Mesenchymal stem cell (in vitro differentiated cells and primary cell): ENCODE measurements at regions not wholly inside any gene's neighbourhood (a gene's known extent, or its start where the extent isn't known, plus 50 kb on each side); places are given as distances from the start of the nearest gene placed in this dataset.

Experiments
- DNase-seq: peaks from one replicate; pipeline ENCODE4 v3.0.0-alpha.2; 2013
- H2AFZ ChIP-seq: one replicate; pipeline ENCODE4 v1.6.1; 2013; ENCODE audit warnings: low read depth, mild to moderate bottlenecking, control low read depth, inconsistent platforms, low read length, moderate library complexity
- H2AK5ac ChIP-seq: 2 replicates; pipeline ENCODE4 v1.6.1; 2013; ENCODE audit warnings: low read length, moderate library complexity, mild to moderate bottlenecking, inconsistent platforms; ENCODE audit not compliant: severe bottlenecking
- H2BK120ac ChIP-seq: one replicate; pipeline ENCODE4 v1.6.1; 2013; ENCODE audit warnings: low read depth, mild to moderate bottlenecking, inconsistent platforms, low read length, moderate library complexity
- H2BK12ac ChIP-seq, 2 experiments: one replicate each; pipeline ENCODE4 v1.6.1; 2013; ENCODE audit warnings: inconsistent platforms in 2 of 2, low read length in 2 of 2, mild to moderate bottlenecking in 2 of 2, moderate library complexity in 2 of 2, control low read depth in 1 of 2
- H2BK15ac ChIP-seq: one replicate; pipeline ENCODE4 v1.6.1; 2013; ENCODE audit warnings: mild to moderate bottlenecking, low read depth, inconsistent platforms; ENCODE audit not compliant: poor library complexity, severe bottlenecking
- H2BK5ac ChIP-seq: 2 replicates; pipeline ENCODE4 v1.6.1; 2013; ENCODE audit warnings: low read depth, mild to moderate bottlenecking, low read length, control low read depth, inconsistent platforms; ENCODE audit not compliant: poor library complexity, severe bottlenecking
- H3K14ac ChIP-seq, 2 experiments: one replicate each; pipeline ENCODE4 v1.6.1; 2013; ENCODE audit warnings: inconsistent platforms in 2 of 2, low read length in 2 of 2, control low read depth in 1 of 2, mild to moderate bottlenecking in 1 of 2, moderate library complexity in 1 of 2
- H3K18ac ChIP-seq, 2 experiments: one replicate each; pipeline ENCODE4 v1.6.1; 2013; ENCODE audit warnings: inconsistent platforms in 2 of 2, low read length in 2 of 2, control low read depth in 1 of 2, low read depth in 1 of 2, mild to moderate bottlenecking in 1 of 2
- H3K23ac ChIP-seq, 2 experiments: one replicate each; pipeline ENCODE4 v1.6.1; 2013; ENCODE audit warnings: inconsistent platforms in 2 of 2, low read length in 2 of 2, mild to moderate bottlenecking in 2 of 2, moderate library complexity in 2 of 2, control low read depth in 1 of 2
- H3K27ac ChIP-seq: 2 replicates; pipeline ENCODE4 v1.5.1; 2013; ENCODE audit warnings: mild to moderate bottlenecking, moderate library complexity, low read length, control low read depth, inconsistent platforms; ENCODE audit not compliant: poor library complexity, severe bottlenecking
- H3K27me3 ChIP-seq, 2 experiments: 2 replicates each; pipeline versions ENCODE4 v1.6.1 to v1.7.0; 2013; ENCODE audit warnings: low read length in 2 of 2, mild to moderate bottlenecking in 2 of 2, moderate library complexity in 2 of 2, control low read depth in 1 of 2, inconsistent platforms in 1 of 2; ENCODE audit not compliant: control insufficient read depth in 1 of 2, insufficient read depth in 1 of 2
- H3K36me3 ChIP-seq, 2 experiments: 2 replicates each; pipeline versions ENCODE4 v1.6.1 to v1.7.0; 2013; ENCODE audit warnings: low read length in 2 of 2, control low read depth in 1 of 2, inconsistent platforms in 1 of 2, low read depth in 1 of 2, mild to moderate bottlenecking in 1 of 2; ENCODE audit not compliant: insufficient read depth in 2 of 2, control insufficient read depth in 1 of 2
- H3K4ac ChIP-seq, 2 experiments: one replicate each; pipeline ENCODE4 v1.6.1; 2013; ENCODE audit warnings: inconsistent platforms in 2 of 2, low read length in 2 of 2, mild to moderate bottlenecking in 2 of 2, moderate library complexity in 2 of 2, control low read depth in 1 of 2, low read depth in 1 of 2
- H3K4me1 ChIP-seq: 2 replicates; pipeline ENCODE4 v1.6.1; 2013; ENCODE audit warnings: low read depth, low read length, control low read depth; ENCODE audit not compliant: control insufficient read depth, insufficient read depth
- H3K4me2 ChIP-seq: 2 replicates; pipeline ENCODE4 v1.6.1; 2013; ENCODE audit warnings: low read length, mild to moderate bottlenecking, inconsistent platforms; ENCODE audit not compliant: poor library complexity, severe bottlenecking
- H3K4me3 ChIP-seq, 2 experiments: 2 replicates each; pipeline versions ENCODE4 v1.5.1 to v1.7.0; 2013; ENCODE audit warnings: low read length in 2 of 2, mild to moderate bottlenecking in 2 of 2, control low read depth in 1 of 2, low read depth in 1 of 2; ENCODE audit not compliant: insufficient read depth in 1 of 2
- H3K79me1 ChIP-seq: replicated peaks from 2 replicates; pipeline ENCODE4 v1.6.1; 2013; ENCODE audit warnings: mild to moderate bottlenecking, control low read depth, low read length, inconsistent platforms; ENCODE audit not compliant: poor library complexity, severe bottlenecking
- H3K9ac ChIP-seq: 2 replicates; pipeline ENCODE4 v1.7.0; 2013; ENCODE audit warnings: mild to moderate bottlenecking, low read length, moderate library complexity
- H3K9me3 ChIP-seq: 2 replicates; pipeline ENCODE4 v1.7.0; 2013; ENCODE audit warnings: mild to moderate bottlenecking, low read length; ENCODE audit not compliant: control insufficient read depth
- H4K8ac ChIP-seq: one replicate; pipeline ENCODE4 v1.6.1; 2013; ENCODE audit warnings: inconsistent platforms, mild to moderate bottlenecking, low read length, moderate library complexity
- H4K91ac ChIP-seq: one replicate; pipeline ENCODE4 v1.6.1; 2013; ENCODE audit warnings: mild to moderate bottlenecking, low read length, inconsistent platforms
- WGBS: methylation state at CpG from one replicate; pipeline ENCODE4 v1.1.7; 2013; ENCODE audit warnings: mixed read lengths; 5-methylcytosine and 5-hydroxymethylcytosine counted together

- no peak overlapping the region for H2BK12ac ChIP-seq
- no peak overlapping the region for H2AK5ac ChIP-seq
- H3K27me3 ChIP-seq: no peaks in the 10 kb centered on the region
- H3K36me3 ChIP-seq: no peaks in the 10 kb centered on the region
- no peak overlapping the region for H3K14ac ChIP-seq
- no peak overlapping the region for H3K27ac ChIP-seq
- no peak overlapping the region for H3K23ac ChIP-seq
- no peak overlapping the region for H2BK15ac ChIP-seq
- H4K8ac ChIP-seq: no peak overlapping the region
- no peak overlapping the region for H3K4me2 ChIP-seq
- no peak overlapping the region for H3K4me3 ChIP-seq
- H2AFZ ChIP-seq: no peak overlapping the region
- H3K79me1 ChIP-seq: no peaks in the 10 kb centered on the region
- no peak overlapping the region for H4K91ac ChIP-seq
- H3K4ac ChIP-seq: no peak overlapping the region
- H2BK5ac ChIP-seq: no peak overlapping the region
- H2BK120ac ChIP-seq: no peak overlapping the region
- no peaks in the 10 kb centered on the region for H3K9me3 ChIP-seq
- WGBS: 89% methylated on average over 3 of the region's 4 CpGs
- H3K9ac ChIP-seq: no peak overlapping the region
- no peaks in the 10 kb centered on the region for H3K4me1 ChIP-seq
- no peak overlapping the region for H3K18ac ChIP-seq
- no peak for DNase-seq
Observed at GRCh38 chr4:156710365-156711192, 261.0 kb downstream of the PDGFC start.

DNA sequence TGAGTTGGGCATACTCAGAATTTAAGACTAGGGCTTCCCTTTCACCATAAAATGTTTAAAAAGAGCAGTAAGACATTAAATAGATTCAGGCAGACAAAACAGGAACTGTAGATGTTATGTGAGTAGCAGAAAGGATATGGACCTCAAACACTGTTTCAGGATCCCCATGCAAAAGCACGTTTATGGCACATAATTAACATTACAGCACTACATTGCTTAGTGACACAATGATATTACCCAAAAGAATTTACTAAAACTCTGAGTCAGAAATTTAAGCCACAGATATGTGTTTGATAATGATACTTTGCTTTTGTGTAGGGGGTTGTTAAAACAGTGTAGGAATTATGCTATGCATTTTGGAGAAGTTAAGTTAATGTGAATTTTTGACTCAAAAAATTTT lies 266.3 kb downstream of the PDGFC start:
- Histone ChIP-seq H2AK5ac (no peak overlapping the region), H3K4me3 (no peak overlapping the region), H3K18ac (no peak overlapping the region), H2BK120ac (no peak overlapping the region), H3K9me3 (no peaks in the 10 kb centered on the region), H2BK15ac (no peak overlapping the region), H3K79me1 (no peaks in the 10 kb centered on the region), H3K27me3 (no peaks in the 10 kb centered on the region), H3K4ac (no peak overlapping the region), H3K14ac (no peak overlapping the region), H3K27ac (no peak overlapping the region), H3K4me1 (no peaks in the 10 kb centered on the region), H3K9ac (no peak overlapping the region), H2AFZ (no peak overlapping the region), H4K8ac (no peak overlapping the region), H3K4me2 (no peak overlapping the region), H4K91ac (no peak overlapping the region), H3K36me3 (no peaks in the 10 kb centered on the region), H2BK12ac (no peak overlapping the region), H2BK5ac (no peak overlapping the region), H3K23ac (no peak overlapping the region)
- no CpG with 5 or more reads among the region's 1 CpG for WGBS
- no peak for DNase-seq

GRCh38 chr4:156695163-156695562 lies 276.4 kb downstream of the PDGFC start:
- Histone ChIP-seq H2AK5ac (no peak overlapping the region), H3K4me2 (no peak overlapping the region), H3K4me1 (no peaks in the 10 kb centered on the region), H3K36me3 (no peaks in the 10 kb centered on the region), H2BK15ac (no peak overlapping the region), H4K8ac (no peak overlapping the region), H3K9ac (no peak overlapping the region), H3K27me3 (no peaks in the 10 kb centered on the region), H3K18ac (no peak overlapping the region), H2BK5ac (no peak overlapping the region), H3K23ac (no peak overlapping the region), H3K79me1 (no peaks in the 10 kb centered on the region), H4K91ac (no peak overlapping the region), H2BK120ac (no peak overlapping the region), H3K9me3 (no peaks in the 10 kb centered on the region), H3K4me3 (no peak overlapping the region), H2AFZ (no peak overlapping the region), H3K27ac (no peak overlapping the region), H2BK12ac (no peak overlapping the region), H3K4ac (no peak overlapping the region), H3K14ac (no peak overlapping the region)
- 85% methylated on average over 7 of the region's 7 CpGs for WGBS
- no peak for DNase-seq

GRCh38 chr4:156694413-156694812 lies 277.2 kb downstream of the PDGFC start:
- H4K8ac ChIP-seq: no peak overlapping the region
- no peak overlapping the region for H2AFZ ChIP-seq
- no peak overlapping the region for H3K9ac ChIP-seq
- no peak overlapping the region for H3K4me2 ChIP-seq
- H3K18ac ChIP-seq: no peak overlapping the region
- no peak for DNase-seq
- no peak overlapping the region for H3K4me3 ChIP-seq
- no peak overlapping the region for H3K23ac ChIP-seq
- H3K14ac ChIP-seq: no peak overlapping the region
- no peaks in the 10 kb centered on the region for H3K27me3 ChIP-seq
- no peaks in the 10 kb centered on the region for H3K4me1 ChIP-seq
- H2AK5ac ChIP-seq: no peak overlapping the region
- no peaks in the 10 kb centered on the region for H3K9me3 ChIP-seq
- H2BK15ac ChIP-seq: no peak overlapping the region
- H2BK5ac ChIP-seq: no peak overlapping the region
- no peak overlapping the region for H3K4ac ChIP-seq
- WGBS: 59% methylated on average over 3 of the region's 3 CpGs
- no peaks in the 10 kb centered on the region for H3K36me3 ChIP-seq
- H4K91ac ChIP-seq: no peak overlapping the region
- H3K79me1 ChIP-seq: no peaks in the 10 kb centered on the region
- H2BK120ac ChIP-seq: no peak overlapping the region
- no peak overlapping the region for H2BK12ac ChIP-seq
- no peak overlapping the region for H3K27ac ChIP-seq
